Ishikawa (cell line): ENCODE measurements at regions not wholly inside any gene's neighbourhood (a gene's known extent, or its start where the extent isn't known, plus 50 kb on each side); places are given as distances from the start of the nearest gene placed in this dataset.
A peak's percentile ranks its signal among the peaks of the same experiment; 100 is the strongest.

Experiments used
- CEBPB ChIP-seq: IDR thresholded peaks from 2 replicates; pipeline ENCODE4 v1.6.1; 2012
- CREB1 ChIP-seq: IDR thresholded peaks from 2 replicates; pipeline ENCODE4 v1.6.1; 2012; ENCODE audit warnings: low read depth
- EGR1 ChIP-seq: IDR thresholded peaks from 2 replicates; pipeline ENCODE4 v1.6.1; 2012
- EP300 ChIP-seq: IDR thresholded peaks from 2 replicates; pipeline ENCODE4 v1.6.1; 2012; ENCODE audit warnings: borderline replicate concordance
- FOXM1 ChIP-seq: IDR thresholded peaks from 2 replicates; pipeline ENCODE4 v1.6.1; 2012; ENCODE audit warnings: low read depth, borderline replicate concordance
- NFIC ChIP-seq: IDR thresholded peaks from 2 replicates; pipeline ENCODE4 v1.6.1; 2012
- RAD21 ChIP-seq: IDR thresholded peaks from 2 replicates; pipeline ENCODE4 v1.6.1; 2012; ENCODE audit warnings: low read depth
- TAF1 ChIP-seq: IDR thresholded peaks from 2 replicates; pipeline ENCODE4 v1.6.1; 2012; ENCODE audit warnings: low read depth, mild to moderate bottlenecking
- TCF12 ChIP-seq: IDR thresholded peaks from 2 replicates; pipeline ENCODE4 v1.6.1; 2012; ENCODE audit warnings: low read depth
- TEAD4 ChIP-seq: IDR thresholded peaks from 2 replicates; pipeline ENCODE4 v1.6.1; 2012
- YY1 ChIP-seq: IDR thresholded peaks from 2 replicates; pipeline ENCODE4 v1.6.1; 2012; ENCODE audit warnings: low read depth
- ZBTB7A ChIP-seq: IDR thresholded peaks from 2 replicates; pipeline ENCODE4 v1.6.1; 2012; ENCODE audit warnings: low read depth
- TF ChIP-seq, protein P1 (sequence below): IDR thresholded peaks from 2 replicates; pipeline ENCODE4 v1.6.1; 2012
- TF ChIP-seq, protein P2 (sequence below): IDR thresholded peaks from 2 replicates; pipeline ENCODE4 v1.6.1; 2012; ENCODE audit warnings: low read depth, mild to moderate bottlenecking
- TF ChIP-seq, protein P3 (sequence below): IDR thresholded peaks from 2 replicates; pipeline ENCODE4 v1.6.1; 2012

DNA sequence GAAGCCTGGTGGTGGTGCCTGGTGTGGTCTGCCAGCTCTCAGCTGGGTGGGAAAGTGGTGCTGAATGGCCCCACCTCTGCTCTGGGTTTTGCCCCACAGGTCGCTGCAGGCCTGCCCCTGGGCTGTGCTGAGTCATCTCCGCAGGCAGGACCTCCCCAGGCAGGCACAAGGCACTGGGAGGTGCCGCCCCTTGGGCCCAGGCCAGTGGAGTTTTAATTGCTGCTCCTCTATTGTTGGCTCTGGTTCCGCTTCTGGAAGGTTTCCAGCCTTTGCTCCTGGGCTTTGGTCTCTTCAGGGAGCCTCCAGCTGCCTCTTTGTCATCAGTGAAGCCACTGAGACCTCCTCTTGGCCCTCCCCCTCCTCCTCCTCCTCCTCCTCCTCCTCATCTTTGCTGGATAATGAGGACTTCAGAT is 180.3 kb upstream of the GRB10 start:
- TF ChIP-seq EP300 = peak; percentile 91
- 0 out of 2 replicates have a peak, but pooled peaks have one; percentile 11 for TF ChIP-seq YY1
- TF ChIP-seq TAF1 = no peak
- peak; percentile 94 for TF ChIP-seq TCF12
- TF ChIP-seq TEAD4 = peak; percentile 60; the same call in 1 of the 2 replicates
- TF ChIP-seq CREB1 = no peak
- TF ChIP-seq FOXM1 = peak; percentile 62; the same call in 1 of the 2 replicates
- TF ChIP-seq RAD21 = no peak
- TF ChIP-seq, protein P1, sequence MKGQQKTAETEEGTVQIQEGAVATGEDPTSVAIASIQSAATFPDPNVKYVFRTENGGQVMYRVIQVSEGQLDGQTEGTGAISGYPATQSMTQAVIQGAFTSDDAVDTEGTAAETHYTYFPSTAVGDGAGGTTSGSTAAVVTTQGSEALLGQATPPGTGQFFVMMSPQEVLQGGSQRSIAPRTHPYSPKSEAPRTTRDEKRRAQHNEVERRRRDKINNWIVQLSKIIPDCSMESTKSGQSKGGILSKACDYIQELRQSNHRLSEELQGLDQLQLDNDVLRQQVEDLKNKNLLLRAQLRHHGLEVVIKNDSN = no peak
- TF ChIP-seq EGR1 = 0 out of 2 replicates have a peak, but pooled peaks have one; percentile 4
- no peak for TF ChIP-seq ZBTB7A
- TF ChIP-seq, protein P2, sequence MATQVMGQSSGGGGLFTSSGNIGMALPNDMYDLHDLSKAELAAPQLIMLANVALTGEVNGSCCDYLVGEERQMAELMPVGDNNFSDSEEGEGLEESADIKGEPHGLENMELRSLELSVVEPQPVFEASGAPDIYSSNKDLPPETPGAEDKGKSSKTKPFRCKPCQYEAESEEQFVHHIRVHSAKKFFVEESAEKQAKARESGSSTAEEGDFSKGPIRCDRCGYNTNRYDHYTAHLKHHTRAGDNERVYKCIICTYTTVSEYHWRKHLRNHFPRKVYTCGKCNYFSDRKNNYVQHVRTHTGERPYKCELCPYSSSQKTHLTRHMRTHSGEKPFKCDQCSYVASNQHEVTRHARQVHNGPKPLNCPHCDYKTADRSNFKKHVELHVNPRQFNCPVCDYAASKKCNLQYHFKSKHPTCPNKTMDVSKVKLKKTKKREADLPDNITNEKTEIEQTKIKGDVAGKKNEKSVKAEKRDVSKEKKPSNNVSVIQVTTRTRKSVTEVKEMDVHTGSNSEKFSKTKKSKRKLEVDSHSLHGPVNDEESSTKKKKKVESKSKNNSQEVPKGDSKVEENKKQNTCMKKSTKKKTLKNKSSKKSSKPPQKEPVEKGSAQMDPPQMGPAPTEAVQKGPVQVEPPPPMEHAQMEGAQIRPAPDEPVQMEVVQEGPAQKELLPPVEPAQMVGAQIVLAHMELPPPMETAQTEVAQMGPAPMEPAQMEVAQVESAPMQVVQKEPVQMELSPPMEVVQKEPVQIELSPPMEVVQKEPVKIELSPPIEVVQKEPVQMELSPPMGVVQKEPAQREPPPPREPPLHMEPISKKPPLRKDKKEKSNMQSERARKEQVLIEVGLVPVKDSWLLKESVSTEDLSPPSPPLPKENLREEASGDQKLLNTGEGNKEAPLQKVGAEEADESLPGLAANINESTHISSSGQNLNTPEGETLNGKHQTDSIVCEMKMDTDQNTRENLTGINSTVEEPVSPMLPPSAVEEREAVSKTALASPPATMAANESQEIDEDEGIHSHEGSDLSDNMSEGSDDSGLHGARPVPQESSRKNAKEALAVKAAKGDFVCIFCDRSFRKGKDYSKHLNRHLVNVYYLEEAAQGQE = no peak
- TF ChIP-seq, protein P3, sequence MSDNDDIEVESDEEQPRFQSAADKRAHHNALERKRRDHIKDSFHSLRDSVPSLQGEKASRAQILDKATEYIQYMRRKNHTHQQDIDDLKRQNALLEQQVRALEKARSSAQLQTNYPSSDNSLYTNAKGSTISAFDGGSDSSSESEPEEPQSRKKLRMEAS = peak; percentile 72
- TF ChIP-seq CEBPB = no peak
- TF ChIP-seq NFIC = peak; percentile 98

DNA sequence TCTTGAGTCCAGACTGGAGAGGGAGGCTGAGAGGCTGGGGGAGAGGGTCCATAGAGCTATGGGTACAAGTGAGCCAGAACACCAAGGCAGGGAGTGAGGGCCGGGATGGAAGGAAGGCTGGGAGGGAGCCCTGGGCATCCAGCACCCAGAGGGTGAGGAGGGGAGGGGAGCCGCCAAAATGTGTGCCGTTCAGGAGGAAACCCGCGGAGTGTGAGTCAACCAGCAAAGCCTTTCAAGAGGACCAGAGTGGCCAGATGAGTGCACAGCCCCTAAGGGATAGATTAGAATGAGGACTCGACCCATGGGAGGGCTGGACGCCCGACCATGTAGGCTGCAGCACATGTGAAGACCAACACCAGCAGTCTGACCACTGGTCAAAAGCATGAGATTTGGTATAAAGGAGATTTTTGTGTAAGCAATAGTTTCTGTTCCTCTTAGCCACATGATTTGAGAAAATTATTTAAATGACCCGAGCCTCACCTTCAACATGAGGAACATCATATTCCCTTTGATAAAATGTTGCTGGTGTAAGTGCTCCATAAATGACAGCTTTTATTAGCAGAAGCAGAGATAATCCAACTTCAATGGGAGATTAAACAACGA is 179.7 kb upstream of the GRB10 start:
- TF ChIP-seq, protein P3 = no peak
- no peak for TF ChIP-seq YY1
- no peak for TF ChIP-seq FOXM1
- no peak for TF ChIP-seq CREB1
- TF ChIP-seq RAD21 = no peak
- no peak for TF ChIP-seq NFIC
- no peak for TF ChIP-seq EP300
- no peak for TF ChIP-seq TAF1
- no peak for TF ChIP-seq TEAD4
- TF ChIP-seq, protein P2 = no peak
- no peak for TF ChIP-seq TCF12
- TF ChIP-seq, protein P1 = no peak
- TF ChIP-seq EGR1 = no peak
- no peak for TF ChIP-seq CEBPB
- TF ChIP-seq ZBTB7A = no peak

DNA sequence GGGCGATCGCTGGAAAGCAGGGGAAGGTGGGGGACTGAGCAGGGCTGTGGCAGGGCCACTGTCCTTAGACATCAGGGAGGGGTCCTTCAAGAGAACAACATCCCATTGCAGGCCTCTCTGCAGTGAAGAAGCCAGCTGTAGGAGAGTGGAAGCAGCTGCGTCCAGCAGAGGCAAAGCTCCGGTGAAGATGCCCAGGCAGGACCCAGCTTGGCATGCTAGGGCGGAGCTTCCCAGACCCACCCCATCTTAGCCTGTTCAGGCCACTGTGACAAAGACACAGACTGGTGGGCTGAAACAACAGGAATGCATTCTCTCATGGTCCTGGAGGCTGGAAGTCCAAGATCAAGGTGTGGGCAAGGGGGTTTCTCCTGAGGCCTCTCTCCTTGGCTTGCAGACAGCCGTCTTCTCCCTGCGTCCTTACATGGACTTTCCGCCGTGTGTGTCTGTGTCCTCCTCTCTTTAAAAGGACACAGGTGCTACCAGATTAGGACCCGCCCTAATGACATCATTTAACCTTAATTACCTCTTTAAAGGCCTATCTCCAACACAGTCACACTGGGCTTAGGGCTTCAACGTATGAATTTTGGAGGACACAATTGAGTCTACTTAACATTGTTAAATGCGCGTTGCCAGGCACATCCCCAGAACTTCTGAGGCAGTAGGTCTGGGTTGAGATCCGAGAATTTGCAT is 178.1 kb upstream of the GRB10 start:
- no peak for TF ChIP-seq CREB1
- TF ChIP-seq TAF1 = no peak
- no peak for TF ChIP-seq ZBTB7A
- TF ChIP-seq NFIC = no peak
- no peak for TF ChIP-seq RAD21
- no peak for TF ChIP-seq FOXM1
- TF ChIP-seq, protein P2 = no peak
- TF ChIP-seq YY1 = no peak
- TF ChIP-seq TCF12 = no peak
- TF ChIP-seq CEBPB = no peak
- TF ChIP-seq TEAD4 = no peak
- no peak for TF ChIP-seq EP300
- TF ChIP-seq EGR1 = no peak

DNA sequence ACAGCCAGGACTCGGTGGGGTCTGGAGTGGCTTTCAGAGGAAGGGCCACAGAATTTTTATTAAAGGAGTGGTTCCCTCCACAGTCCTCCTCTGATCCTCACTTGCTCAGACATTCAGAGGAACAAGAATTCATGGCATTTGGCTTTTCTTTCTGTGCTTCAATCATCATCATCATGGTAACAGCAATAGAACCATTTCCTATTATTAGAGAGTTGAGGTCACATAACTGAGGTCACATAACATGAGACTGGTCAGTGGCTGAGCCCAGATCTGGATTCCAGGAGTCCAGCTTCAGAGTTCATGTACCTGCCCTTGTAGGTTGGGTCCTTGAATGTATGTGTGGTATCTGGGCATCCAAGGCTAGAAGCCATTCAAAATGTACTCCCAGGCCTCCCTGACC is 177.3 kb upstream of the GRB10 start:
- TF ChIP-seq EGR1 = no peak
- TF ChIP-seq, protein P2 = no peak
